ENCODE measurements at regions not wholly inside any gene's neighbourhood (a gene's known extent, or its start where the extent isn't known, plus 50 kb on each side); places are given as distances from the start of the nearest gene placed in this dataset.
"Not testable (repeated sequence)": the region's sequence is repeated elsewhere in the genome, so short reads cannot be mapped to it uniquely, and the experiment has no call there.

DNA sequence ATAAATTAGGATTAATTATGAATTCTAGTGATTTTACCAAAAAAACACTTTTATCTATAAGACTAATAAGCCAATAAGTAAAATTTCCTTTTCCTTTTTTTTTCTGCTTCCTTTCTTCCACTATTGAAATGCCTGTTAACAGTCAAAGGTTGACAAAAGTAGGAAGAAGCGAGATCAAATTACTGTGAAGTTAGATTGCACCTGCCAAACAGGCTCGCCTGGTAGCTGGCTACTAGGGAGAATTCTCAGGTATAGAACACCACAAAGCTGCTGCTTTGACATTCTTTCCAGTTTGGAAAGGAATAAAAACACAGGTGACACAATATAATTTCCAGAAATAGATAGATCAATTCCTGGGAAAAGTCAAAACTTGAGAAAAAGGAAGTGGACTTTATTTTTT is 749.0 kb downstream of the NSUN3 start:
- Histone ChIP-seq H3K9me2 (ENCODE audit: low read depth, low read length) (no peaks in the 10 kb centered on the region), H3K36me3 (ENCODE audit: insufficient read depth, low read length) (no peaks in the 10 kb centered on the region), H3K4me3 (ENCODE audit: low read depth, low read length, poor library complexity, severe bottlenecking) (no peak overlapping the region), H3K9me3 (ENCODE audit: low read length) (no peaks in the 10 kb centered on the region), H3K4me2 (ENCODE audit: low read length) (no peak overlapping the region), H3F3A (ENCODE audit: insufficient read depth, low read length) (no peaks in the 10 kb centered on the region), H3K27me3 (ENCODE audit: insufficient read depth, low read length) (no peaks in the 10 kb centered on the region), H3K4me1 (ENCODE audit: insufficient read depth, low read length, severe bottlenecking) (no peaks in the 10 kb centered on the region), H3K27ac (ENCODE audit: low read depth, low read length, poor library complexity, severe bottlenecking) (no peak overlapping the region), H3K79me2 (ENCODE audit: insufficient read depth, low read length) (no peaks in the 10 kb centered on the region), H4K20me1 (ENCODE audit: insufficient read depth, low read length) (no peaks in the 10 kb centered on the region), H2AFZ (ENCODE audit: low read length) (no peak overlapping the region), H3K9ac (ENCODE audit: low read length) (no peak overlapping the region)
- TF ChIP-seq CTCF (IDR thresholded peaks at IDR 0.05; ENCODE audit: low read length) (no peak), EZH2 (IDR thresholded peaks at IDR 0.05; ENCODE audit: borderline replicate concordance, low read length) (no peak)

DNA sequence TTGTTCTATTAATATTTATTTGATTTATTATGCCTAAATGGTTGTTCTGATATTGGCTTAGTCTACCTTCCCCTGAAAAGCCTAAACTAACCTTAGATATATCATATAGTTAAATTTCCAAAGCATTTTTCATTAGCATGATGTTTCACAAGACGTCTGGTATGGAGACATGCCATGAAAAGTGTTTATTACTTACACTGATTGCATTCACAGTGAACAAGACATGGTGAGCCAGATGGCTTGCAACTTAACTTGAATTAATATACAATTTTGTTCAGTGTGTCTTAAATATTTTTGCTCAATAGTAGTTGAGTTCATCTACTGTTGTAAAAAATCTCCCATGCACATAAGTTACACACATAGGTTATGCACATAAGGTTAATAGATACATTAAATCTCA is 758.4 kb downstream of the NSUN3 start:
- Histone ChIP-seq H3K9me2 (ENCODE audit: low read depth, low read length) (no peaks in the 10 kb centered on the region), H3F3A (ENCODE audit: insufficient read depth, low read length) (no peaks in the 10 kb centered on the region), H3K36me3 (ENCODE audit: insufficient read depth, low read length) (no peaks in the 10 kb centered on the region), H3K79me2 (ENCODE audit: insufficient read depth, low read length) (no peaks in the 10 kb centered on the region), H4K20me1 (ENCODE audit: insufficient read depth, low read length) (no peaks in the 10 kb centered on the region), H3K4me3 (ENCODE audit: low read depth, low read length, poor library complexity, severe bottlenecking) (no peak overlapping the region), H2AFZ (ENCODE audit: low read length) (no peak overlapping the region), H3K27ac (ENCODE audit: low read depth, low read length, poor library complexity, severe bottlenecking) (no peak overlapping the region), H3K4me1 (ENCODE audit: insufficient read depth, low read length, severe bottlenecking) (no peaks in the 10 kb centered on the region), H3K4me2 (ENCODE audit: low read length) (no peak overlapping the region), H3K9me3 (ENCODE audit: low read length) (no peaks in the 10 kb centered on the region), H3K27me3 (ENCODE audit: insufficient read depth, low read length) (no peaks in the 10 kb centered on the region), H3K9ac (ENCODE audit: low read length) (no peak overlapping the region)
- no peak for TF ChIP-seq EZH2 (IDR thresholded peaks at IDR 0.05; ENCODE audit: borderline replicate concordance, low read length)
- no peak for TF ChIP-seq CTCF (IDR thresholded peaks at IDR 0.05; ENCODE audit: low read length)

DNA sequence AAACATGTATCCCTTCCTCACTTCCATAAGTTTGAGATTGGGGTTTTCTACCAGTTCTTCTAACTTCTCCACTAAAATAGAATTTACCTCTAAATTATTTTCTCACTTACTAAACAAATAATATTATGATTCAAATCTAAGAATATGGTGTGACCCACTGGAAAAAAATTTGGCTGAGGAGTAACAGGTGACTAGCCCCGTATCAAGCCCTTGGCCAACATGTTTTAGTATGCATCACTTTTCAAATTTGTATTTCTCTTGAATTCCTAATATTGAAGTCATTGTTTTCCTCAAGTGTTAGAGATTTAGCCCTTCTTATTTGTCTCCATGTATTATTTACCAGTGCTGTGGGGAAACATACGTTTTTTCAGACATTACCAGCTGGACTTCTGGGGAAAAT is 759.4 kb downstream of the NSUN3 start:
- Histone ChIP-seq H3K9me3 (ENCODE audit: low read length) (no peaks in the 10 kb centered on the region), H3K4me2 (ENCODE audit: low read length) (no peak overlapping the region), H3K36me3 (ENCODE audit: insufficient read depth, low read length) (no peaks in the 10 kb centered on the region), H3F3A (ENCODE audit: insufficient read depth, low read length) (no peaks in the 10 kb centered on the region), H3K27ac (ENCODE audit: low read depth, low read length, poor library complexity, severe bottlenecking) (no peak overlapping the region), H3K9me2 (ENCODE audit: low read depth, low read length) (no peaks in the 10 kb centered on the region), H2AFZ (ENCODE audit: low read length) (no peak overlapping the region), H4K20me1 (ENCODE audit: insufficient read depth, low read length) (no peaks in the 10 kb centered on the region), H3K4me1 (ENCODE audit: insufficient read depth, low read length, severe bottlenecking) (no peaks in the 10 kb centered on the region), H3K9ac (ENCODE audit: low read length) (no peak overlapping the region), H3K79me2 (ENCODE audit: insufficient read depth, low read length) (no peaks in the 10 kb centered on the region), H3K4me3 (ENCODE audit: low read depth, low read length, poor library complexity, severe bottlenecking) (no peak overlapping the region), H3K27me3 (ENCODE audit: insufficient read depth, low read length) (no peaks in the 10 kb centered on the region)
- no peak for TF ChIP-seq CTCF (IDR thresholded peaks at IDR 0.05; ENCODE audit: low read length)
- no peak for TF ChIP-seq EZH2 (IDR thresholded peaks at IDR 0.05; ENCODE audit: borderline replicate concordance, low read length)

DNA sequence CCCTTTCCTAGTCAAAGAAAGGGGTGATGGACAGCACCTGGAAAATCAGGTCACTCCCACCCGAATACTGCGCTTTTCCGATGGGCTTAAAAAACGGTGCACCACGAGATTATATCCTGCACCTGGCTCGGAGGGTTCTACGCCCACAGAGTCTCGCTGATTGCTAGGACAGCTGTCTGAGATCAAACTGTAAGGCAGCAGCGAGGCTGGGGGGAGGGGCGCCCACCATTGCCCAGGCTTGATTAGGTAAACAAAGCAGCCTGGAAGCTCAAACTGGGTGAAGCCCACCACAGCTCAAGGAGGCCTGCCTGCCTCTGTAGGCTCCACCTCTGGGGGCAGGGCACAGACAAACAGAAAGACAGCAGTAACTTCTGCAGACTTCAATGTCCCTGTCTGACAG is 783.4 kb downstream of the NSUN3 start:
- not testable (repeated sequence) for H3K79me2 ChIP-seq (ENCODE audit: insufficient read depth, low read length); H3F3A ChIP-seq (ENCODE audit: insufficient read depth, low read length); H3K9ac ChIP-seq (ENCODE audit: low read length); H2AFZ ChIP-seq (ENCODE audit: low read length); H3K27ac ChIP-seq (ENCODE audit: low read depth, low read length, poor library complexity, severe bottlenecking); H3K9me2 ChIP-seq (ENCODE audit: low read depth, low read length); H3K4me1 ChIP-seq (ENCODE audit: insufficient read depth, low read length, severe bottlenecking); H4K20me1 ChIP-seq (ENCODE audit: insufficient read depth, low read length); H3K27me3 ChIP-seq (ENCODE audit: insufficient read depth, low read length); H3K36me3 ChIP-seq (ENCODE audit: insufficient read depth, low read length); H3K4me2 ChIP-seq (ENCODE audit: low read length); H3K4me3 ChIP-seq (ENCODE audit: low read depth, low read length, poor library complexity, severe bottlenecking); H3K9me3 ChIP-seq (ENCODE audit: low read length)
